OCI-LY7 (cell line): ENCODE measurements at regions not wholly inside any gene's neighbourhood (a gene's known extent, or its start where the extent isn't known, plus 50 kb on each side); places are given as distances from the start of the nearest gene placed in this dataset.

ENCODE experiments used
- BruUV-seq: library from RNA; stranded (reverse); fragments of 400-500 nt; replicated peaks from 2 replicates; lab custom pipeline; 2021; lab: Mats Ljungman, UMichigan
- CTCF ChIA-PET: fragments of 300-600 bp; sonication (Branson Sonifier 250); formaldehyde crosslinking; loops from one replicate; lab custom pipeline; 2022; ENCODE audit warnings: antibody characterized with exemption; ENCODE audit not compliant: unreplicated experiment; lab: Charles Lee
- POLR2A ChIA-PET: fragments of 300-600 bp; sonication (Branson Sonifier 250); formaldehyde crosslinking; loops from one replicate; lab custom pipeline; 2022; ENCODE audit warnings: antibody characterized with exemption; lab: Charles Lee
- DNase-seq: peaks from one replicate; pipeline ENCODE4 v3.0.0-alpha.2; 2015; ENCODE audit warnings: low spot score
- H2AFZ ChIP-seq: fragments of 200-600 bp; sonication (generic), shearing (Covaris generic); 2 replicates; pipeline ENCODE4 v1.6.1; 2014; ENCODE audit warnings: mild to moderate bottlenecking, antibody characterized with exemption, low read length, moderate library complexity
- H3K27ac ChIP-seq: fragments of 200-600 bp; sonication (generic); 2 replicates; pipeline ENCODE4 v1.5.1; 2014; ENCODE audit warnings: mixed run types, low read depth, mild to moderate bottlenecking, moderate library complexity, low read length, inconsistent platforms; ENCODE audit not compliant: poor library complexity, severe bottlenecking
- H3K36me3 ChIP-seq: fragments of 200-600 bp; sonication (generic); 2 replicates; pipeline ENCODE4 v1.6.1; 2014; ENCODE audit warnings: mild to moderate bottlenecking, antibody characterized with exemption, low read length, moderate library complexity, mixed read lengths; ENCODE audit not compliant: insufficient read depth
- H3K4me1 ChIP-seq: fragments of 200-600 bp; sonication (generic); 2 replicates; pipeline ENCODE4 v1.5.1; 2014; ENCODE audit warnings: mild to moderate bottlenecking, low read length; ENCODE audit not compliant: insufficient read depth, poor library complexity, severe bottlenecking
- H3K4me2 ChIP-seq: fragments of 200-600 bp; sonication (generic); 2 replicates; pipeline ENCODE4 v1.6.1; 2014; ENCODE audit warnings: mild to moderate bottlenecking, low read length
- H3K4me3 ChIP-seq: fragments of 200-600 bp; sonication (generic); 2 replicates; pipeline ENCODE4 v1.5.1; 2014; ENCODE audit warnings: mild to moderate bottlenecking, low read depth, low read length; ENCODE audit not compliant: poor library complexity, severe bottlenecking
- H3K79me2 ChIP-seq: fragments of 200-600 bp; sonication (generic); 2 replicates; pipeline ENCODE4 v1.6.1; 2016; ENCODE audit warnings: low read depth, mild to moderate bottlenecking, low read length, moderate library complexity, mixed read lengths; ENCODE audit not compliant: insufficient read depth
- H3K9me2 ChIP-seq: fragments of 200-600 bp; sonication (generic); 2 replicates; pipeline ENCODE4 v1.6.1; 2016; ENCODE audit warnings: mild to moderate bottlenecking, low read length, mixed read lengths; ENCODE audit not compliant: insufficient read depth
- H3K9me3 ChIP-seq: fragments of 200-600 bp; sonication (generic); 2 replicates; pipeline ENCODE4 v1.6.1; 2014; ENCODE audit warnings: mild to moderate bottlenecking, mixed run types, low read length, mixed read lengths
- H4K20me1 ChIP-seq: fragments of 200-600 bp; sonication (generic); 2 replicates; pipeline ENCODE4 v1.6.1; 2014; ENCODE audit warnings: mild to moderate bottlenecking, antibody characterized with exemption, low read length, moderate library complexity, mixed read lengths; ENCODE audit not compliant: insufficient read depth
- EZH2phosphoT487 ChIP-seq: fragments of 200-600 bp; sonication (generic); IDR thresholded peaks from 2 replicates; pipeline ENCODE4 v1.6.1; 2018; ENCODE audit warnings: low read depth, borderline replicate concordance, mild to moderate bottlenecking, mixed run types, antibody characterized with exemption, low read length, moderate library complexity, mixed read lengths
- intact Hi-C: fragments of 100-400 bp; cut with micrococcal nuclease; formaldehyde crosslinking; loops from one replicate; pipeline ENCODE4 v1.10.0; 2022; ENCODE audit not compliant: unreplicated experiment
- TF ChIP-seq, protein P1 (sequence below): fragments of 200-600 bp; sonication (generic); conservative IDR thresholded peaks from 2 replicates; pipeline ENCODE4 v1.5.1; 2014; ENCODE audit warnings: mild to moderate bottlenecking, antibody characterized with exemption, low read length, moderate library complexity, mixed read lengths

DNA sequence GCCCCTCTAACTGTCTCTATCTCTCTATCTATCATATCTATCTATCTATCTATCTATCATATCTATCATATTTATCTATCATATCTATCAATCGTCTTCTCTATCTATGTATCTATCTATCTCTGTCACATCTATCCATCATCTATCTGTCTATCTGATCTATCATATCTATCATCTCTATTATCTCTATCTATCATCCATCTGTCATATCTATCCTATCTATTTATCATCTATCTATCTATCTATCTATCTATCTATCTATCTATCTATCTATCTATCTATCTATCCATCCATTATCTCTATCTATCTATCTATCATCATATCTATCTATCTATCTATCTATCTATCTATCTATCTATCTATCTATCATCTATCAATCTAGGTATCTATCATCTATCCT, 638.0 kb downstream of the DHX35 start:
- Histone ChIP-seq H3K79me2 (no peaks in the 10 kb centered on the region), H3K4me1 (no peaks in the 10 kb centered on the region), H3K27ac (no peak overlapping the region), H3K4me3 (no peak overlapping the region), H3K9me3 (no peaks in the 10 kb centered on the region), H3K4me2 (no peak overlapping the region), H2AFZ (no peak overlapping the region), H3K9me2 (no peaks in the 10 kb centered on the region), H4K20me1 (no peaks in the 10 kb centered on the region), H3K36me3 (no peaks in the 10 kb centered on the region)
- POLR2A ChIA-PET, result no interaction called here
- intact Hi-C loops, result no loop called here
- TF ChIP-seq, protein P1, sequence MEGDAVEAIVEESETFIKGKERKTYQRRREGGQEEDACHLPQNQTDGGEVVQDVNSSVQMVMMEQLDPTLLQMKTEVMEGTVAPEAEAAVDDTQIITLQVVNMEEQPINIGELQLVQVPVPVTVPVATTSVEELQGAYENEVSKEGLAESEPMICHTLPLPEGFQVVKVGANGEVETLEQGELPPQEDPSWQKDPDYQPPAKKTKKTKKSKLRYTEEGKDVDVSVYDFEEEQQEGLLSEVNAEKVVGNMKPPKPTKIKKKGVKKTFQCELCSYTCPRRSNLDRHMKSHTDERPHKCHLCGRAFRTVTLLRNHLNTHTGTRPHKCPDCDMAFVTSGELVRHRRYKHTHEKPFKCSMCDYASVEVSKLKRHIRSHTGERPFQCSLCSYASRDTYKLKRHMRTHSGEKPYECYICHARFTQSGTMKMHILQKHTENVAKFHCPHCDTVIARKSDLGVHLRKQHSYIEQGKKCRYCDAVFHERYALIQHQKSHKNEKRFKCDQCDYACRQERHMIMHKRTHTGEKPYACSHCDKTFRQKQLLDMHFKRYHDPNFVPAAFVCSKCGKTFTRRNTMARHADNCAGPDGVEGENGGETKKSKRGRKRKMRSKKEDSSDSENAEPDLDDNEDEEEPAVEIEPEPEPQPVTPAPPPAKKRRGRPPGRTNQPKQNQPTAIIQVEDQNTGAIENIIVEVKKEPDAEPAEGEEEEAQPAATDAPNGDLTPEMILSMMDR, result no peak
- no peak for TF ChIP-seq EZH2phosphoT487
- CTCF ChIA-PET, result no interaction called here
- BruUV-seq, result no TSS peak
- no peak for DNase-seq

- Histone ChIP-seq H2AFZ (no peak overlapping the region), H3K4me1 (no peaks in the 10 kb centered on the region), H3K4me2 (no peak overlapping the region), H3K4me3 (no peak overlapping the region), H3K27ac (no peak overlapping the region), H3K9me2 (no peaks in the 10 kb centered on the region), H3K79me2 (no peaks in the 10 kb centered on the region), H3K9me3 (no peaks in the 10 kb centered on the region), H3K36me3 (no peaks in the 10 kb centered on the region), H4K20me1 (no peaks in the 10 kb centered on the region)
- no TSS peak for BruUV-seq
- TF ChIP-seq, protein P1, result no peak
- no peak for TF ChIP-seq EZH2phosphoT487
- DNase-seq, result no peak
- POLR2A ChIA-PET, result no interaction called here
- intact Hi-C loops, result no loop called here
- CTCF ChIA-PET, result no interaction called here
Measured at GRCh38 chr20:39596554-39596953, 634.4 kb downstream of the DHX35 start.

DNA sequence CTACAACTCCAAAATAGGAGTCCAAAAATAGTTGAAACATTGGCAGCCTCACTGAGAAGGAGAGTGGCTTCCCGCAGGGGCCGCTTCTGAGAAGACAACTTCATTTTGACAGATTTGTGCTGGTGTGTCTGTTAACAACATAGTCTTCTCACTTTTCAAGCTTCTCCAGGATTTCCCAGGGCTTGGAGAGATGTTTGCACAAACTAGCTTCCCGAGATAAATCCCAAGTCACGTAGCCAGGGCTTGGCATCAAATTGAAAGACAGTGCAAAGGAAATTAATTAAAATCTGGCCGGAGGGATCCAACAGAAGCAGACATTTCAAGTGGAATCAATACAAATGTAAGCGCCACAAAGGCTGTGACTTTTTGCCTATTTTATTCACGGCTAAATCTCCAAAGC, 630.2 kb downstream of the DHX35 start:
- Histone ChIP-seq H3K4me3 (no peak overlapping the region), H3K9me2 (no peaks in the 10 kb centered on the region), H3K9me3 (no peaks in the 10 kb centered on the region), H4K20me1 (no peaks in the 10 kb centered on the region), H3K36me3 (no peaks in the 10 kb centered on the region), H2AFZ (no peak overlapping the region), H3K4me2 (no peak overlapping the region), H3K27ac (no peak overlapping the region), H3K79me2 (no peaks in the 10 kb centered on the region), H3K4me1 (no peaks in the 10 kb centered on the region)
- no TSS peak for BruUV-seq
- intact Hi-C loops, result no loop called here
- DNase-seq, result no peak
- CTCF ChIA-PET, result no interaction called here
- POLR2A ChIA-PET, result no interaction called here
- TF ChIP-seq, protein P1, result no peak
- TF ChIP-seq EZH2phosphoT487, result no peak
